HFFc6 (cell line): ENCODE measurements at regions not wholly inside any gene's neighbourhood (a gene's known extent, or its start where the extent isn't known, plus 50 kb on each side); places are given as distances from the start of the nearest gene placed in this dataset.

Experiments used
- DNase-seq: peaks from one replicate; pipeline ENCODE4 v3.0.0-alpha.2; 2018
- H3K27ac Mint-ChIP-seq: 2 replicates; pipeline ENCODE4 v1.8.0; 2020; ENCODE audit warnings: mild to moderate bottlenecking, mixed read lengths
- H3K27me3 Mint-ChIP-seq: 2 replicates; pipeline ENCODE4 v1.8.0; 2021; ENCODE audit warnings: mild to moderate bottlenecking, moderate library complexity, mixed read lengths; ENCODE audit not compliant: insufficient read depth
- H3K36me3 Mint-ChIP-seq: 2 replicates; pipeline ENCODE4 v1.8.0; 2021; ENCODE audit warnings: low read depth, mixed read lengths
- H3K4me1 Mint-ChIP-seq: 2 replicates; pipeline ENCODE4 v1.8.0; 2020; ENCODE audit warnings: low read depth, mixed read lengths
- H3K4me3 Mint-ChIP-seq: 2 replicates; pipeline ENCODE4 v1.8.0; 2020; ENCODE audit warnings: mild to moderate bottlenecking, moderate library complexity, mixed read lengths
- H3K9me3 Mint-ChIP-seq: 2 replicates; pipeline ENCODE4 v1.8.0; 2020; ENCODE audit warnings: mild to moderate bottlenecking, mixed read lengths
- CTCF ChIP-seq: fragments of 200-600 bp; sonication (generic); IDR thresholded peaks from 2 replicates; pipeline ENCODE4 v1.5.0; 2021; ENCODE audit warnings: antibody characterized with exemption, mild to moderate bottlenecking

GRCh38 chr4:89535251-89535650 lies 227.7 kb upstream of the GPRIN3 start:
- Mint-ChIP-seq H3K27ac (no peak overlapping the region), H3K4me1 (peaks cover 22% of the 10 kb centered on the region), H3K9me3 (no peaks in the 10 kb centered on the region), H3K4me3 (no peak overlapping the region), H3K36me3 (no peaks in the 10 kb centered on the region), H3K27me3 (peaks cover 4% of the 10 kb centered on the region; the same call in 1 of the 2 replicates)
- no peak for TF ChIP-seq CTCF
- DNase-seq = no peak

GRCh38 chr4:89534356-89534755 lies 226.8 kb upstream of the GPRIN3 start:
- Mint-ChIP-seq H3K27me3 (peaks cover 9% of the 10 kb centered on the region; the same call in 1 of the 2 replicates), H3K4me1 (peaks cover 14% of the 10 kb centered on the region), H3K9me3 (no peaks in the 10 kb centered on the region), H3K36me3 (no peaks in the 10 kb centered on the region), H3K27ac (no peak overlapping the region), H3K4me3 (no peak overlapping the region)
- DNase-seq = no peak
- no peak for TF ChIP-seq CTCF

GRCh38 chr4:89531932-89532640 lies 224.5 kb upstream of the GPRIN3 start:
- H3K4me3 Mint-ChIP-seq = no peak overlapping the region
- no peaks in the 10 kb centered on the region for H3K9me3 Mint-ChIP-seq
- peaks cover 7% of the 10 kb centered on the region; the same call in 1 of the 2 replicates for H3K4me1 Mint-ChIP-seq
- H3K27ac Mint-ChIP-seq = no peak overlapping the region
- DNase-seq = no peak
- TF ChIP-seq CTCF = no peak
- H3K27me3 Mint-ChIP-seq = peaks cover 11% of the 10 kb centered on the region
- H3K36me3 Mint-ChIP-seq = no peaks in the 10 kb centered on the region

- Mint-ChIP-seq H3K36me3 (no peaks in the 10 kb centered on the region), H3K27me3 (peaks cover 7% of the 10 kb centered on the region), H3K27ac (no peak overlapping the region), H3K4me1 (no peaks in the 10 kb centered on the region), H3K9me3 (no peaks in the 10 kb centered on the region), H3K4me3 (no peak overlapping the region)
- no peak for TF ChIP-seq CTCF
- DNase-seq = no peak
Observed at GRCh38 chr4:89528526-89529133, 221.0 kb upstream of the GPRIN3 start.

GRCh38 chr4:89521826-89522225 lies 214.2 kb upstream of the GPRIN3 start:
- no peak overlapping the region for H3K4me3 Mint-ChIP-seq
- H3K9me3 Mint-ChIP-seq = no peaks in the 10 kb centered on the region
- H3K4me1 Mint-ChIP-seq = no peaks in the 10 kb centered on the region
- peaks cover 4% of the 10 kb centered on the region; the same call in 1 of the 2 replicates for H3K27me3 Mint-ChIP-seq
- TF ChIP-seq CTCF = no peak
- no peak overlapping the region for H3K27ac Mint-ChIP-seq
- no peak for DNase-seq
- no peaks in the 10 kb centered on the region for H3K36me3 Mint-ChIP-seq
